Amniotic epithelial cell (primary cell): ENCODE measurements at regions not wholly inside any gene's neighbourhood (a gene's known extent, or its start where the extent isn't known, plus 50 kb on each side); places are given as distances from the start of the nearest gene placed in this dataset.
"Not testable (repeated sequence)": the region's sequence is repeated elsewhere in the genome, so short reads cannot be mapped to it uniquely, and the experiment has no call there.

Source experiments
- DNase-seq: peaks from one replicate; pipeline ENCODE4 v3.0.0-alpha.2; 2010; ENCODE audit warnings: low read depth

DNA sequence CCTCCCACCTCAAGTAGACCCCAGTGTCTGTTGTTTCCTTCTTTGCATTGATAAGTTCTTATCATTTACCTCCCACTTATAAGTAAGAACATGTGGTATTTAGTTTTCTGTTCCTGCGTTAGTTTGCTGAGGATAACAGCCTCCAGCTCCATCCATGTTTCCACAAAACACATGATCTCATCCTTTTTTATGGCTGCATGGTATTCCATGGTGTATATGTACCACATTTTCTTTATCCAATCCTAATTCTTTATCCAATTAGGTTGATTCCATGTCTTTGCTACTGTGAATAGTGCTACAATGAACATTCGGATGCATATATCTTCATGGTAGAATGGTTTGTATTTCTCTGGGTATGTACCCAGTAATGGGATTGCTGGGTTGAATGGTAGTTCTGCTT lies 102.5 kb upstream of the UGP2 start:
- DNase-seq, result not testable (repeated sequence)

DNA sequence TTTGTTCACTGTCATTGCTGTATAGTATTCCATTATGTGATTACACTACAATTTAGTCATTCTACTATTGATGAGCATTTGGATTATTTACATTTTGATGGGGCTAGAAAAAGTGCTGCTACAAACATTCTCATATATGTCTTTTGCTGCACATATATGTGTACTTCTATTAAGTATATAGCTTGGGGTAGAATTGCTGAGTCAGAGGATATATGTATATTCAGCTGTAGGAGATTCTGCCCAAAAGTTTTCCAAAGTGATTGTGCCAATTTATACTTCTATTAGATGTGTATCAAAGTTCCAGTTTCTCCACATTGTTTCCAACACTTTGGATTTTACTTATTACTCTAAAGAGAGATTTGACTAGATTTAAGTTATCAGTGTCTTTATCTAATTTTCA lies 101.7 kb upstream of the UGP2 start:
- DNase-seq, result no peak

DNA sequence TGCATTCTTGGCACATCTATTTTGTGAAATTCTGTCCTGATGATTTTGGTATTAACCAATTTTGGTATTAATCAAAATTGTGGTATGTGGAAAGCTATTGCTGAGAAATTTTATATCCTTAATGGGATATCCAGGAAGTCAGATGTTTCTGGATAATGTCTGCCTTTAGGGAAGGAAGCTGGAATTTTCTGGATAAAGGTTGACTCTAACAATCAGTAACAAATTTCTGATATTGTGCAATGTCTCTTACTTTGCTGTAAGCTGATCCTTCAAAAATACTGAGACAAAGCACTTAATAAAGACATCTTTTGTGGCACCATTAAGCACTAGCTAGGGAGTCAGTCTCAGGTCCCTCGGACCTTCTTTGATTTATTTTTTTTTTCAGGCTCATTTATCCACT lies 100.8 kb upstream of the UGP2 start:
- peak; percentile 21 for DNase-seq

DNA sequence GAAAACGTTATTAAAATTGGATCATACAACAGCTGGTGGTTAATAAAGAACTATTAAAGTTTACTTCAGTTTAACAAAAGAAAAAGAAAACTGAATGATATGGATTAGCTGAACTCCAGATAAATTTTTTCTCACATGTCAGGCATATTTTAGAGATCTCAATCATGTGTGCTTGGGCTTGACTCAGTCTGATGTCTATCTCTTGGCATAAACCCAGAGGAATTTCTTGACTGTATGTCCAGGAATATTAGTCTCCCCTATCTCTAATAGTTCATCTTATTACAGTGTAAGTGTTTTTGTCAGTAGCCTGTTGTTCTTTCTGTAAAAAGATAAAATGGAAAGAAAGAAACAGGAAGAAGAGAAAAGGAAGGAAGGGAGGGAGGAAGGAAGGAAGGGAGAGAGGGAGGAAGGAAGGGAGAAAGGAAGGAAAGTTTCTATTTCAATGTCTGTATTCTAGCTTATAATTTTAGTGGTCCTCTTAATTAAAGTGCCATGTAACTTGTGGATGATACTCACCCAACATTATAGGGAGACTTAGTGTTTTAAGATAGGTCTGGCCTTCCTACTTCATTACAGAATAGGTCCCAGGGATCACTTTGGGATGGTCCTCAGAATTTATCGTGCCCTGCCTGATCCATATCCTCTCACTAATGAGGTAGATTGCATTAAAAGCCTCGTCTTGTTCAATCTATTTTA lies 99.7 kb upstream of the UGP2 start:
- peak; percentile 80 for DNase-seq

DNA sequence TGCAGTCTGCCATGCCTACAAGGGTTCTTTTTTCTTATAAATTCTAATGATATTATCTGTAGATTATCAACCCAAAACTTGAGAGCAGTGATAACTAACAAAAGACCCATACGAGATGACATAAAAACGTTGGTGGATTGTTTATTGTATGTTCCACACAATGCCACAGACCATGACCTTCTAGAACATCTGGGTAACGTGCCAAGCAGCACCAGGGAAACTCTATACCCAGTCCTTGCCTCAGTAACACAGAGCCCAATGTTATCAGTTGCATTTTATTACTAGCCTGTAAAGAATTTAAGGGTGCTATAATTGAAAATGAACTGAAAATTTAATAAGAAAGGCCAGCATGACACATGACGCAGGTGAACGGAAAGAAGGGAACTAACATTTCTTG lies 99.1 kb upstream of the UGP2 start:
- peak; percentile 5 for DNase-seq

DNA sequence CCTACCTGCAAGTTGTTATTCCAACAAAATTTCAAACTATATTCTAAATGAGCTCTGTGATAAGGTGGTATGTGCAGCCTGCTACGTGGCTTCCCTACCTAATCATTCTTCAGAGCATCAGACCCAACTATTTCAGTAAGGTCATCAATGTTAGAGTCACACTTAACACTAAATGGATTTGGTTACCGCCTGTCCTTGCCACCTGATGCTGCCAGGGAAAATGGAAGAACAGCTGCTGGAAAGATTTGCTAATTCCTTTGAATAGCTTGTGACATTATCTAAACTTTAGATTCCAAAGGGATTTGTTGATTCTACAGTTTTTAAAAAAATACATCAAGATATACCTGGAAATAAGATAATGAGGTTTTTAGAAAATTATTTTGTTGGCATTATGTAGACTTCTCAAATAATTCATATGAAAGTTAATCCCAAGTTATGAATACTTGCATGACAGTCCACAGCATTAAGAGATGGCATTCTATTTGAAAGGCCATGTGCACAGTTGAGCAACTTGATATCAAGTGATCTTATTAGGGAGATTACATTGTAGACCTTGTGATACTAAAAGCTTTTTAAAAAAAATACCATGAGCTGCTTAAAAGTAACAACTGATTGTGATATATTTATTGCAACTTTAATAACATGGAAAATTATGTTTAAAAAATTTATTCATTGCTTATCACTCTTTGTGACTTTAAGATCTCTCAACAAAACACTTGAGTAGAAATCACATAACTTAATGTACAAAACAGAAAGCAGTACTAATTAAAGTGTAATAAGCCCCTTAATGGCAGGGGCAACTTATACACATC lies 98.3 kb upstream of the UGP2 start:
- peak; percentile 4 for DNase-seq

DNA sequence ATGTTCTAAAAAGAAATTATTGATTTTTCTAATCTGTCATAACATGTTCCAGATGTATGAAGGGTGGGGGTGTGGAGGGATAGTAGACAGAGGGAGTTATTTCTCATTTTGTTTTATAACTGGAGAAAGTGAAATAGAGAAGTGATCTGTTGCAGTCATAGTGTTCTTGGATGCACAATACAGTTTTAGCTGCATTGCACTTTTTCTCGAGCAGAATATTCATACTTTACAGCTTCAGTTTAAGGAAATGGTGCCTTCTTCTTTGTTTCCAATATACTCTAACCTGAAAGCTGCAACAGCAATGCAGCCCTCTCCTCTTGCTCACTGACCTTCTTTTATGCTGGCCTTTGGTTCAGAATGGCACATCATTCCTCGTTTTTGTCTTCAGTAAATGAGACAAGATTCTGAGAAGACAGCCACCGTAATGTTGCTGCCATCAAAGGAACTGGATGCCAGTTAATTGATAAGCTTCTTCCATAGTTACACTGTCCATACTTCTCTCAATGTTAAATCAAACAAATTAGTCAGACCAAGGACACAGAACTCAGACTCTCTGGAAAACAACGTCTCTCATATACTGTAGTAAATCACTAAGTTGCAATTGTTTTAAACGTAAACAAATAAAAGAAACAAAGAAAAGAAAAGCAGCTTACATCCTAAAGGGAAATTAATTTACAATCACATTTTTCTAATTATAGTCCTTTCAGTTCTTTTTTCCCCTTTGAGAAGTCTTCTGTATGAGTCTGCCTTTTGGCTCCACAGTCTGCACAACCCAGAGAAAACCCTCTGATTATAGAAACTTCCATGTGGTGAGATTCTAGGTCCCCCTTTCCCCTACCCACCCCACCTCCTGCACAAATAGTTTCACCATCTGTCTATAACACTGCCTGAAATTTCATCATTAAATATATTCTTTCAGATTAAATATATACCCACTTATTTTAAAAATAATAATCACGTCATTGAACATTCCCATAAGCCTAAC lies 97.4 kb upstream of the UGP2 start:
- DNase-seq, result no peak

DNA sequence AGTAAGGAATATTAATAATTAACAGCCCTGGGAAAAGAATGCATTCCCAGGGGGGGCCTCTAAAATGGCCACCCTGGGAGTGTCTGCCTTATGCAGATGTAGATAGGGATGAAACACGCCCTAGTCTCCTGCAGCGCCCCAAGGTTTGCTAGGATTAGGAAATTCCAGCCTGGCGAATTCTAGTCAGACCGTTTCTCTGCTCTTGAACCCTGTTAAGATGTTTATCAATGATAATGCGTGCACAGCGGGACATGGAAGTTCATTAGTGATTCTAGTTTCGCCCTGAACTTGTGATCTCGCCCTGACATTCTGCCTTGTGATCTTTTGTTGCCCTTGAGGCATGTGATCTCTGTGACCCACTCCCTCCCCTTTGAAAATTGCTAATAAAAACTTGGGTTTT lies 95.1 kb upstream of the UGP2 start:
- DNase-seq, result not testable (repeated sequence)

DNA sequence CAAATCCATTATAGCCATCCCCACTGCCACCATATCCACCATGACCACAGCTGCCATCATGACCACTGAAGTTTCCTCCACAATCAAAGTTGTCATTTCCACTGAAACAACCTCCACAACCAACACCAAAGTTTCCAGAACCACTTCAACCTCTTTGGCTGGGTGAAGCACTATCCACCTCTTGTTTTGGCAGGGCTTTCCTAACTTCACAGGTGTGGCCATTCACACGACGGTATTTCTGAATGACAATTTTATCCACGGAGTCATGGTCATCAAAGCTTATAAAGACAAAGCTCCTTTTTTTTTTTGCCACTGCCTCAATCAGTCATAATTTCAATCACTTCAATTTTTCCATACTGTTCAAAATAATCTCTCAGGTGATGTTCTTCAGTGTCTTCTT lies 89.8 kb upstream of the UGP2 start:
- DNase-seq, result no peak

DNA sequence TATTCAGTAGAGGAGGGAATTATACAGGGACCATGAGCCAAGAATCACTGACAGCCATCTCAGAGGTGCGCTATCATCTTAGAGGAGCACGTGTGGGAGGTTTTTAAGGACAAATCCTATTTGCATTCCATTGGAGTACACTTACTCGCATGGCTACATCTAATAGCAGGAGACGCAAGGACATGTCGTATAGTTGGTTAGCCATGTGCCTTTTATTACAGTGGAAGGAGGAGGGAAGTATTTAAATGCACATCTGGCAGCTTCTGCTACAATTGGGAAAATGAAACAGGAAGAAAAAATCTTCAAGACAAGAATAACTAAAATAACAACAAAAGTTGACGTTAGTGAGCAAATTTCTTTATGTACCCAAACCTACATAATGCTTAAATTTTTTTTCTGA lies 86.5 kb upstream of the UGP2 start:
- DNase-seq, result no peak

DNA sequence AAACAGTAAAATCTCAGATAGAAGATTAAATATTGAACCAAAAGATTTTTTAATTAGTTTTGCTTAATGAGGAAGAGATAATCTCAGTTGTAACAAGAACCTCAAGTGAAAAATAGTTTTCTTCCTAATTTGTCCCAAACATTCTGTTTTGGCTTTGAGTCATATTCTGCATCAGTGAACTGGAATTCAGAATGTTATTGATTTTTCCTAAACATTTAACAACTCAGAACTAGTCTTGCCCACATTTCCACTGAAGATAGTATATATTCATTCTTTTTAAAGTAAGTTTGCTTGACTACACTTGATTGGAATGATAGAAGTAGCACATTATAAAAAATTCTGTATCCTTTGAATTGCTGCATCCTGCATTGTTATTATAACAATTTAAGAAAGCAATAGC lies 85.7 kb upstream of the UGP2 start:
- no peak for DNase-seq

DNA sequence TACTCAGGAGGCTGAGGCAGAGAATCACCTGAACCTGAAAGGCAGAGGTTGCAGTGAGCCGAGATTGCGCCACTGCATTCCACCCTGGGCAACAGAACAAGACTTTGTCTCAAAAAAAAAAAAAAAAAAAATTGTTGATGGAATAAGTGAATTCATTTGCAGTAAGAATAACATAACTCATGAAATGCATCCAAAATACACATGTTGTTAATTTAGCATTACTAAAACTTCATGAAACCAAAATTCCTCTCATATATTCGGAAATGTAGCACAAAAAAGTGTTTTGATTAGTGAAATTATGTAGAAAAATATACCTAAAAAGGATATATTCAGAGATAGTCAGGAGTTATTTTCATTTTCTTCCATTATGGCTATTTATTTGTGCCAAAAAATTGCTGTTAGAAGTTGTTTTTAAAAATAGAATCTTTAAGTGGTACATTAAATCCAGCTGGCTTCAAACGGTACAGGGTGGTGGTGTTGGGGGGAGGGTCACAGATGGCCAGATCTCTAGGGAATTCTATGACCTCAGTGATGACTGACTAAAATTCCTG lies 78.2 kb upstream of the UGP2 start:
- DNase-seq, result no peak

DNA sequence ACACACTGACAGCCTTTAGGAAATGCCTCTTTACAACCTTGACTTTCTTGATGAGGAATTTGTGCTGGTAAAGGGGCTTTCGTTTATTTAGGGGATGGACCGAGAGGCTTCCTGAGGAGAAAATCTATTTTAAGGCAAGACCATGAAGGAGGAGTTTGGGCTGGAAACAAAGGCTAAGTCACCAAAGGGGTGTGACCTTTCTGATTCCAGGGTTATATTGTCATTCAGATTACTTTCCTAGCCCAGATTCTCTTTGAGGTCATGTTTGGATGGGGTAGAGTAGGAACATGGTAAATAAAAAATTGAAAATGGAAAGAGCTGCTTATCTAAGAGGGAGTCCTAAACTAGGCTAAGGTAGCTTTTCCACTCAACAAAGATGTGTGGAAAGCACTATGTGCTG lies 77.1 kb upstream of the UGP2 start:
- no peak for DNase-seq

DNA sequence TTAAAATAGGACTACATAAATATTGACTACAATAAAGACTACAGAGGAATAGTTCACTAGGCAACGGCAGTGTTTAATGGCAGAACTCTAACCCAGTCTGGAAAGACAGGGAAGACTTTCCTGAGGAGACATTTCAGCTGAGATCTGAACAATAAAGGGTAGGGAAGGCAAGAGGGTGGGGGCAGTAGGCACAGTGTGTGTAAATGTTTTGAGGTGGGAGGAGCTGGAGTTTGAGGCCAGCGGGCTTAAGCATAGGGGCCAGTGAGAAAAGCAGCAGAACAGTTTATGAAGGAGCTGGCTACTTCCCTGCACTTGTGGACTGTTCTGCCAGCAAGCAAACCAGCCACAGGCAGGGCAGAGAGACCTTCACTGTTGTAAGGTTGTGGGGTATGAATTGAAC lies 76.6 kb upstream of the UGP2 start:
- no peak for DNase-seq

DNA sequence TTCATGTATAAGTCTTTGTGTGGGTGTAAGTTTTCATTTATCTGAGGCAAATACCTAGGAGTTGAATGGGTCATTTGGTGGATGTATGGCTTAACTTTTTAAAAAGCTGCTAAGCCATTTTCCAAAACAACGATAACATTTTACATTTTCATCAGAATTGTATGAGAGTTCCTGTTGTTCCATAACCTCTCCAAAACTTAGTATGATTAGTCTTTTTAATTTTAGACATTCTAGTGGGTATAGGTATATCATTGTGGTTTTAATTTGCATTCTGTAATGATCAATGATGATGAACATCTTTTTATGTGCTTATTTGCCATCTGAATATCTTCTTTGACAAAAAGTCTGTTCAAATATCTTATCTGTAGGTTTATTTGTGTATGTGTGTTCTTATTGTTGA lies 74.4 kb upstream of the UGP2 start:
- no peak for DNase-seq

DNA sequence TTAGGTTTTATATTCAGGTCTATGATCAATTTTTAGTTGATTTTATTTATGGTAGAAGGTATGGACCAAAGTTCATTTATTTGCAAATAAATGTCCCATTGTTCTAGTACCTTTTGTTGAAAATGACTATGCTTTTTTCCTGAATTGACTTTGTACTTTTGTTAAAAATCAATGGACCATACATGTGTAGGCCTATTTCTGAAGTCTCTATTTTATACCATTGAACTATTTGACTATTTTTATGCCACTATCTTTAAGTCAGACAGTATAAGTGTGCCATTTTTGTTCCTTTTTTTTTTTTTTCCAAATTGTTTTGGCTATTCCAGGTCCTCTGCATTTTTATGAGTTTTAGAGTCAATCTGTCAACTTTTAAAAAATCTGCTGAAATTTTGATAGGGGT lies 73.6 kb upstream of the UGP2 start:
- DNase-seq, result no peak

DNA sequence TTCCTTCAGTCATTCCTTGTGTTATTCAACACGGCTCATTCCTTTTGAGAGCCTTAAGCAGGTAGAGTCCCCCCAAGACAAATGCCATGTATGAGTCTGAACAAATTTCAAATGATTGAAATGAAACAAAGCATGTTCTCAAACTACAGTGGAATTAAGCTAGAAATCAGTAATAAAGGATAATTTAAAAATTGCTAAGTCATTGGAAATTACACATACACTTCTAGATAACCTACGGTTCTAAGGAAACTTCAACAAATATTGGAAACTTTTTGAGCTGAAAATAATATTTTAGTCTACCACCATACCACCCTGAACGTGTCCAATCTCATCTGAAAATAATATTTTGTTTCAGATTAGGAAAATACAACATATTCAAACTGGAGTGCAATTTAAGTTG lies 71.8 kb upstream of the UGP2 start:
- DNase-seq, result no peak

DNA sequence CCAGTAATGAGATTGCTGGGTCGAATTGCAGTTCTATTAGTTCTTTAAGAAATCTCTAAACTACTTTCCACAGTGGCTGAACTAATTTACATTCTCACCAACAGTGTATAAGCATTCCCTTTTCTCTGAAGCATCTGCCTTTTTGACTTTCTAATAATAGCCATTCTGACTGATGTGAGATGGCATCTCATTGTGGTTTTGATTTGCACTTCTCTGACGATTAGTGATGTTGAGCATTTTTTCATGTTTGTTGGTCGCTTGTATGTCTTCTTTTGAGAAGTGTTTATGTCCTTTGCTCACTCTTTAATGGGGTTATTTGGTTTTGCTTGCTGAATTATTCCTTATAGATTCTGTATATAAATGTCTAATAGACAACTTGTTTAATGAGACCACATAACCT lies 69.6 kb upstream of the UGP2 start:
- no peak for DNase-seq

DNA sequence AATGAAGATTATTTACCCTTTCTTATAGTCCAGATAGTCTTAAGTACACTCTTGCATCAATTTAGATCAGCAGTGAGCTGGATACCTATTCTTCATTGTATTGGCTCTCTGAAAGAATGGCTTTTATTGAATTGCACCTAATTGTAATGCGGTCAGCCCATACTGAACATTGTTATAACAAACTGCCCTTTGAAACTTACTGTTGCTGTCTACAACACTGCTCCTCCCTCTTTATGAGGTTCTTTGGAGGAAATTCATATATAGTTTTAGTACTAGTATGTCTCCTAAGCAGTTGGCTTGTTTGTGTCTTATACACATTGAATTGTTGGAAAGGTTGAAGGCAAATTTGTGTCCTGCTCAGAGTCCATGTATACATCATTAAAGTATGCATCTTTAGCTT lies 66.5 kb upstream of the UGP2 start:
- no peak for DNase-seq

DNA sequence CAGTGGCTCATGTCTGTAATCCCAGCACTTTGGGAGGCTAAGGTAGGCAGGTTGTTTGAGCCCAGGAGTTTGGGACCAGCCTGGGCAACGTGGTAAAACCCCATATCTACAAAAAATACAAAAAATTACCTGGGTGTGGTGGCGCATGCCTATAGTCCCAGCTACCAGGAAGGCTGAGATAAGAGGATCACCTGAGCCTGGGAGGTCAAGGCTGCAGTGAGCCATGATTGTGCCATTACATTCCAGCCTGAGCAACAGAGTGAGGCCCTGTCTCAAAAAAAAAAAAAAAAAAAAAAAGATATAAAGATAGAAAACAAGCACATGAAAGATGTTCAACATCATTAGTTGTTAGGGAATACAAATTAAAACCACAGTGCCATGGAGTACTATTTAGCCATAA lies 65.3 kb upstream of the UGP2 start:
- no peak for DNase-seq

DNA sequence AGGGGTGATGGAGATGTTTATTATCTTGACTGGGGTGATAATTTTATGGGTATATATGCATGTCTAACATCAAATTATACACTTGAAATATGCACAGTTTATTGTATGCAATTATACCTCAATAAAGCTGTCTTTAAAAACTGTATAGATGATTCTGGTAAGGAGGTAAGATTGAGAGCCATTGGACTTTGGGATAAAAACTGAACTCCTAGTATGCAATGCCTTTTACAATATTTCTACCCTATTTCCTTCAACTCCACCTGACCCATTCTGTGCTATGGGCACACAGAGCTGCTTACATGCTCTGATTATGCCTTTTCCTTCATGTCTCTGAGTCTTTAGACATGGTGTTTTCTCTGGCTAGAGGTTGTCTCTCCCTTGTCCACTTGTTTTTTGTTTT lies 63.9 kb upstream of the UGP2 start:
- DNase-seq, result no peak

DNA sequence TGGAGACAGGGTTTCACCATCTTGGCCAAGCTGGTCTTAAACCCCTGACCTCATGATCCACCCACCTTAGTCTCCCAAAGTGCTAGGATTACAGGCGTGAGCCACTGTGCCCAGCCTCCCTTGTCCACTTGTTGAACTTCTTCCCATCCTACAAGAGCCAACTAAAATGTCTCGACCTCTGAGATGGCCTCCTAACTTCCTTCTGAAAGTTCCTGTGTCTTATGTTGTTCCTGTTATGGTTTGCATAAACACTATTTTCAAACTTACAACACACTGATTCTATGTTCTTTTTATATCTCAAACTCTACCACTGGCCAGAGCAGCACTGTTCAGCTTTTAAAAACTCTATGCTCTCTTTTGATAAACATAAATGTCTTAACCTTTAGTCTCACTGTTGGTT lies 63.3 kb upstream of the UGP2 start:
- no peak for DNase-seq
